HG03103 (cell line): ENCODE measurements at regions not wholly inside any gene's neighbourhood (a gene's known extent, or its start where the extent isn't known, plus 50 kb on each side); places are given as distances from the start of the nearest gene placed in this dataset.
"Not testable (repeated sequence)": the region's sequence is repeated elsewhere in the genome, so short reads cannot be mapped to it uniquely, and the experiment has no call there.

Source experiments
- ATAC-seq: cut with Tn5 transposase; IDR thresholded peaks from one replicate; pipeline ENCODE4 v1.9.1; 2021; ENCODE audit warnings: low read depth; ENCODE audit not compliant: unreplicated experiment

DNA sequence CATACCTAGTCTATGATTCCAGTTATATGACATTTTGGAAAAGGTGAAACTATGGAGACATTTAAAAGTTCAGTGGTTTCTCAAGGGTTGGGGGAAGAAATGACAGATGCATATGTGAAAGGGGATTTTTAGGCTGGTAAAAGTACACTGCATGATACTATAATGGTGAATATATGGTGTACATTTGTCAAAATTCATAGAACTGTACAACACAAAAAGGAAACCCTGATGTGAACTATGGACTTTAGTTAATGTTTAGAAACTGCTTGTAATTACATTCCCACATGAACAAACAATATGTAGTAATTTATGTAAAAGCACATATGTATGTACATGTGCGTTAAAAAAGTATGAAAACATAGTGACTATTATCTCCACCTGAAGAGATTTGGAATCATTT is 907.3 kb upstream of the CITED2 start:
- no peak for ATAC-seq

DNA sequence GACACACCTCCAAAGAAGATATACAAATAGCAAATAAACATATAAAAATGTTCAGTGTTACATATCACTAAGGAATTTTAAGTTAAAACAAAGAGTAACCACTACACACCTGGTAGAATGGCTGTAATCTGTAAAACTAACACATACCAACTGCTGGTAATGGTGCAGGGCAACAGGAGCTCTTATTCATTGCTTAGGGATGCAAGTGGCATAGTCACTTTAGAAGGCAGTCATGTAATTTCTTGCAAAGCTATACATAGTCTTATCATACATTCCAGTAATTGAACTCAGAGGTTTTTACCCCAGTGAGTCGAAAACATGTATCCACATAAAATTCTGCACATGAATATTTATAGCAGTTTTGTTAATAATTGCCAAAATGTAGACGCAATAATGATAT is 906.8 kb upstream of the CITED2 start:
- no peak for ATAC-seq

DNA sequence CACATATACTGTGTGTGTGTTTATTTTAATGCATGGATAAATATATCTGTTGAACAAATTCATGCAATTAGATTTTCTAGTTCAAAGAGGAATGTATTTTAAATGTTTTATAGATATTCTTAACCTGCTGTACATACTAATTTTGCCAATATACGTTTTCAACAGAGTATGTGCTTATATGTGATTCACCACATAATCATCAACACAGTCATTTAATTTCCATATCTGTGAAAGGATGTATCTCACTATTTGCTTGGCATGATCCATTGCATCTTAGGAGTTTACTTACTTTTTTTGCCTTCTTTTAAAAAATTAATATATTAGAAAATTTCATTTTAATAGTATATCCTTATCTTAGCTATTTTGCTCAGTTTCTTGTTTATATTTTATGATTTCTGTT is 902.3 kb upstream of the CITED2 start:
- ATAC-seq, result no peak

DNA sequence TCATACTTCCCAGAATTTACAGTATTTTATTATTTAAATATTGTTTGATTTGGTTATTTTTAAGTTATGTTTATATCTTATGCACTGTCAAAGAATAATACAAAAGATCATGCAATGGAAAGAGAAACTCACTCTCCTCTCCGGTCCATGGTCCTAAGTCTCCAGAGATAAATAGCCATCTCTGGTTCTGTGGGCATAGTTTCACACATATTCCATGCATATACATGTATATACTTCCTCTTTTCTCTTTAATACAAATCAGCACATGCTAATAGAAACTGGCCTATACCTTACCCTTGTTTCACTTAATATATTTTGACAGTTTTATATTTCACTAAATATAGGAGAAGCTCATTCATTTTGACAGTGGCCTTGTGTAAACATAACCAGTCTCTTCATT is 901.7 kb upstream of the CITED2 start:
- no peak for ATAC-seq

DNA sequence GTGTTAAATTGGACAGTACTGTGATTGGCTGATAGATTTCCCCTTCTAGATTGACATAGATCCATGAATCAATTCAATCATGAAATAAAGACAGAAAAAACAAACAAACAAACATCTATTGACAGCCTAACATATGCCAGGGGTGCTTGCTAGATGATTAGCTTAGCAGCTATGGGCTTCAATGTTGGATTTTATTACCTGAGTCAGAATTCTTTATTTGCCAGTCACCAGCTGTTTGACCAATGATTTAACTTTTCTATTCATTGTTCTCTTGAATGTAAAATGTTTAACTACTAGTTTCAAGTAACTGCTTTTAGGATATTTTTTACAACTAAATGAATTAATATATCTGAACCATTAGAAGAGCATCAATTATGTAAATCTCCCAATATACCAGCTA is 901.3 kb upstream of the CITED2 start:
- no peak for ATAC-seq

DNA sequence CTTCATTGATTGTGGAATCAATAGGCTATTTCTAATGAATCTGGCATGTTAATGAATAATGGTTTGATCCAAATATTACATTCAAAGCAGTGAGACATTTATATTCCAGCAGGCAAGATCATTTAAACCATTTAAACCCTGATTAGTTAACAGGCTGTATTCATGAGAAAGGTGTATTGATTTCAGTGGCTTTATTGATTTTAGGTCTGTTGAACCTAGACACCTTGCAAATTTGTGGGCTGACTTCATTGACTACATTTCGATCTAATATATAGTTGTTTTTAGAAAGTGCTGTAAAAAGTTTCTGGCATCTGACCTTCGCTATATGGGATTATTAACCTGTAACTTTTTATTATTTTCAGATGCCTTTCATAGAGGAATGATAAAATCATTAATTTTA is 900.1 kb upstream of the CITED2 start:
- no peak for ATAC-seq

DNA sequence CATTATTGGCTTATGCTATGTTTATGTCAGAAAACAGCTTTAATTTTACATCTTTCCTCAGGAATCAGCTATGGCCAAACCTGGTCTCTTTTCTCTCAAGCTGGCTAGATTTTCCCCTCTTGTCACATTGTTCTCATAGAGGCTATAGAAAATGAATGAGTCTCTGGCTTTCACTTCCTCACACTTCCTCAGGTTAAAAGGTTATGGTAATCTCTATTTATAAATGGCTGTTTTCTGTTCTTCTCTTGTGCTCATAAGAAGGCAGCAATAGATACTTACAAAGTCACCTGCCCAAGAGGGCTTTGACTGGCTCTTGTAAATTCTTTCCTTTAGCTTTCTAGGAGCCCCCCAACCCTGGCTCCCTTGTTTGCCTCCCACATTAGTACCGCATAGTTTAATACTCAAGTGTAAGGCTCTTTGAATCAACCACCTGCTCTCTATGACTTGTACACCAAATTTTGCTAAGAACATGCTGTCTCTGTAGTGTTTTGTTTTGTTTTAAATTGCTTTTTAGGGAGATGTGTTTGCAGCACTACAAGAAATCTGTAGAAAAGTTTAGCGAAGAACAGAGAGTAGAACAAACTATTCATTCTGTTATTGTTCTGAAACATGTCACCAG is 897.4 kb upstream of the CITED2 start:
- ATAC-seq, result peak; percentile 99

DNA sequence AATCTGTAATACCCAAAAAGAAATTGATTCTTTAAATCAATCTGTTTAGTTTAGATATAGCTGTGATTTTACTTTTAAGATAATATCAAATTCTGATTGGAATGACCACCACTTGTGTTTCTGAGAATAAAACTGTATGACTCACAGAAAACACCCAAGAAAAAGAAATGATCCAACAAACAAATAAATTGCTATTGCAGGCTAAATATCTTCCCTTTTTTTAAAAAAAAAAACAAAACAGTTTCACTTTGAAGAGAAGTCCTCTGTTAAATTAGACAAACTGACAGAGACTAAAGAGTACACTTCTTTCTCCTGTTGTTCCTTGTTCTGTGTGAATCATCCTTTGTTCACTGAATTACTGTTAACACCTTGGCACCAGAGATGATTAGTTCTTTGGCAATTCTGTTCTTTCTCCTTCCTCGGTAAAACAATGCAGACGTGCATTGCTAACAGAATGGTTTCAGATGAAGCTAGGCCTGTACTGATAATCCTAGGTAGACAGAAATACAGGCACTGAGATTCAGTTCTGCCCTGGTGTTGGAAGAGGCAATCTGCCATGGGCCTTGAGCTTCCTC is 895.2 kb upstream of the CITED2 start:
- ATAC-seq, result no peak

DNA sequence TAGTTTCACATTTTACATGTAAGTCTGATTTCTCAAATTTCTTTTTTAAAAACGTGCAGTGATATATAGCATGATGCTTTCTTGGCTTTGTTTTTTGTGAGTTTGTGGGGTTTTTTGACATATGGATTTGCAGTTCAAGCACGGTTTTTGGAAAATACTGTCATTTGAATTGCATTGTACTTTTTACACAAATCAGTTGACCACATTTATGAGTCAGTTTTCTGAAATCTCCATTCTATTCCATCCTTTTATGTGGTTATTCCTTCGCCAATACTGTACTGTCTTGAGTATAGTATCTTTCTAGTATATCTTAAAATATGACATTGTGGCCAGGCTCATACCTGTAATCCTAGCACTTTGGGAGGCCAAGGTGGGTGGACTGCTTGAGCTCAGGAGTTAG is 890.0 kb upstream of the CITED2 start:
- no peak for ATAC-seq

DNA sequence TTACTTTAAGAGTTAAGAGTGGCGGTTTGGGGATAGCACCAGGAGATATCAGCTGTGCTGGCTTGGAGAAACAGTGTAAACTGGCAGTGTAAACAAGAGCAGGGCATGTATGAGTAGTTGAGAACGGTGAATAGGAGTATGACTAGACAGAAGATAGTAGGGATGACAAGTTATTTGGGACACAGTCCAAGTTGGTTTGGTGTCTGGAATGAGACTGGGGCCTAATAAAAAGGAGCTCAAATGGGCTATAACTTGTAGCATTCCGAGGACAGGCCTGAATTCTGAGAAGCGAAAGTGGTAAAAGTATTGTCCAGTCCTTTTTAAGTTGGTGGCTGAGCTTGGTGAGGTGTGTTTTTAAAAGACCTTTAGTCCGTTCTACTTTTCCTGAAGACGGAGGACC is 883.9 kb upstream of the CITED2 start:
- ATAC-seq, result not testable (repeated sequence)

DNA sequence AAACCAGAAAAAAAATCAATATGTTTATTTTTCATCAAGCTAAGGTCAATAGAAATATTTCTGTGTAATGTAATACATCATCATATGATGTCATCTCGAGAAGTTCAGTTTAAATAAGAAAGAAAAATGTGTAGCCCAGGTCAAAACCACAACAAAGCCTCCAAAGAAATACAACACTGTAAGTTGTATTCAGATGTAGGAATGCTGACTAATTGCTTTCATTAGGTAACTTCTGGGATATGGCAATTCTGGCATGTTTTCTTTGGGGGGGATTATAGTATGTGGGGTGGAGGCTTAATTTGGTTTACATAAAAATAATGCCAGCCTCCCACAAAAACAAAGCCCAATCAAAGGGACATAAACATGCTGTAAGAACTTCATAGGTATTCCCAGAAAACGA is 881.8 kb upstream of the CITED2 start:
- ATAC-seq, result no peak

DNA sequence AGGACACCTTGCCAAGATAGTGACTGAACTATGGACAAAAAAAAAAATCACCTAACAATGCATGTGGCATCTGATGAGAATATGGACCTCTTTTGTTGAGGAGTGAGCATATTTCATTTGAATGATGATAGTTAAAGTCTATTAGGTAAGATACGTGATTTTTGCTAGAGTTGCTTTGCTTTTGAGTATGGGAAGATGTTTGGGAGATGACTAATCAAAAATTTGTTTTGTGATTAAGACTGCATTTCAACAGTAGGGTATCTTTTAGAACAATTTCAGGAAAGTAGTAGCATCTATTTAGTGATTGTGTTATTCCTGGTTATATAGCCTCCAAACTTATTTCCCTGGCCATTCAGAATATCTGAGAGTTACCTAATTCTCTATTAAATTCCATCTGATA is 878.6 kb upstream of the CITED2 start:
- no peak for ATAC-seq

DNA sequence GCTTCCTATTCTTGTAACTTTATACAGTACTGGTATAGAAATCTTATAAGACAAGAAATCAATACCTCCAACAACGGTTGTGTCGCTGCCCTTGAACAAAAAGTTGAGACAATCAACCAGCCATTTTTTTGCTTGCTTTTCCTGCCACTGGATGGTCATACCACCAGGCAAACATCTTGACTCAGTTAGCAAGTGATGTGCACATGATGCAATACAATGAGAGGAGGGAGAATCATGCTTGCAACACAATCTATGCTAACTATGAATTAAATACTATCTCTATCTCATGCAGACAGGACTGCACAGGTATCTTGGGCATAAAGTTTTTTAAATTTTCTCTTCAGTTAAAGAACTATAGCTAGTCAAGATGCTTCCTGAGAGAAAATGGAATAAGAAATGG is 877.7 kb upstream of the CITED2 start:
- no peak for ATAC-seq

DNA sequence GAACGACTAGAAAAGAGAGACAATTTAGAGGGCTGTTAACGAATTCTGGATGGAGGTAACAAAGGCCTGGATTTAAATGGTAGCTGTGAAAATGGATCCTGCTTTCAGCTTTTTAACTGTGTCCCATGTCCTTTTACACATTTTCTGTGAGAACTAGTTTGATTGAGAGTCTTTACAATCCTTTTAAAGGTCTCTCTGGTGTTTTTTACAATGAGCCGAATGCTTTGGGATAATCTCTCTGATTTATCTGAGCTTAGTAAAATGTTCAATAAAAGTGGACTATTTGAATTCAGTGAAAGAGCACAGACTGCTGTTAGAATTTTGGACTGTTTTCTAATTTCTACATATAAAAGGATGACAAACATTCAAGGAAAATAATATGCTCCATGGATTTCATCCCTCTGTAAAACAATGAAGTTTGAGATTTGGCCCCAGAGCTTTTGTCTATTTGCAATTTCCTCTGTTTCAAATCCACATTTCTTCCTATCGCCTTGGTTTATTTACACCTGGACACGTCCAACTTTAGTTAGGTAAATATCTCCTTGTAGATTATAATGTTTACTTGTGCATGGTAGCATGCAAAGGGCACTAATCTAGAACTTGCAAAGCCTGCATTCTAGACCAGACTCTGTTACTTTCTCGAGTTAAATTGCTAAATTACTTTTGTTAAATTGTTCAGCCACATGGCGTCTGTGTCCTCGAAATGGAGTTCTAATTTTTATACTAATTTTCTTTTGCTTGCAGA is 871.0 kb upstream of the CITED2 start:
- no peak for ATAC-seq

DNA sequence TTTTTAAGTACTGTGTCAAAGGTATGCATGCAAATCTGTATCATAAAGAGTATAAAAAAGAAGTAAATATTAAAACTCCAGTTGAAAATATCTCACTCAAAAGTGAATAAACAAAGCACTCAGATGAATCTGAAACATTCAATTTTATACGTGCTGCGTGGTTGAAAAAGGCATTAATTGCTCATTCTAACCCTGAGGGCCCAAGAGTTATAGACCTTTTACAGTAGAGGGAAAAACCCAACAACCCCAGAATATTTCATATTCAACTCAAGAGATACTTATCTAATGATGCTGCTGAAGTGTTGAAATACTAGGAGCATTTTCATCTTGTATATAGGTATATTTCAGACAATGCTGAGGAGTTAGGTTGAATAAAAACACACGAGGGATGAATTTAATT is 862.8 kb upstream of the CITED2 start:
- no peak for ATAC-seq

DNA sequence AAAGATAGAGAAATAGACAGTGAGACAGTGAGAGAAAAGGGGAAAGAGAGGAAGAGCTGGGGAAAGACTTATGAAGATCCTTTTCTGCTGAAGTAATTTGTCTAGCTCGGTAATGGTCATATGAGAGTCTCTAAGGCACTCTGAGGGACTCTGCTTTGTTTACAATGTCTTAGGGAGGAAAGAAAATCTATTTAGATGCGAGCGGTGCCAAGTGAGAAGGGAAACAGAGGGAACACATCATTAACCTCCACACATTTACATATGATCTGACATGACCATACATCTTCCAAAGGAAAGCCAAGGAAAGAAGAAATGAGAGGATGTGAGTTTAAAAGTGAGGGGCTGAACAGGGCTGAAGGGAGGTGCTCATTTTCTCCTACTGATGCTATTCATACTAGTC is 862.3 kb upstream of the CITED2 start:
- ATAC-seq, result no peak

DNA sequence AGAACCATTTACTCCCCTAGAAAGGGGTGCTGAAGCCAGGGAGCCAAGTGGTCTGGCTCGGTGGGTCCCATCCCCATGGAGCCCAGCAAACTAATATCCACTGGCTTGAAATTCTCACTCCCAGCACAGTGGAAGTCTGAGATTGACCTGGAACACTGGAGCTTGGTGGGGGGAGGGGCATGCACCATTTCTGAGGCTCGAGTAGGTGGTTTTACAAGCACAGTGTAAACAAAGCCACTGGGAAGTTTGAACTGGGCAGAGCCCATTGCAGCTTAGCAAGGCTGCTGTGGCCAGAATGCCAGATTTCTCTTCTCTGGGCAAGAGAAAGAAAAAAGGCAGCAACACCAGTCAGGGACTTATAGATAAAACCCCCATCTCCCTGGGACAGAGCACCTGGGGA is 855.8 kb upstream of the CITED2 start:
- no peak for ATAC-seq

DNA sequence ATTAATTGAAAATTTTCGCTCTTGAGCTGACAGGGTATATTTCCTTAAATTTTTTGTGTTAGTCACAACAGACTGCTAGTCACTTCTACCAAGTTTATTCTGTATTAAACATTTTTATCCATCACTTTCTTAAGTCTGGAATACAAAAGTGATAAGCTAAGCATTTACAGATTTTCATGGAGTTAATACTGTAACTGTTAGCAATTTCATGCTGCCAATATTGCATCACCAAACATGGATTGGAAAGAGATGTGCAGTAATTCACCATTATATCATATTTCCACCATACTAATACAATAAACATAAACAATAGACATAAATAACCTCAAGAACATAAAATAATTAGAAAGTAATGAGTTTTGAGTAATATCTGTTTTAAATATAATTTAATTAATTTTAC is 854.0 kb upstream of the CITED2 start:
- no peak for ATAC-seq

DNA sequence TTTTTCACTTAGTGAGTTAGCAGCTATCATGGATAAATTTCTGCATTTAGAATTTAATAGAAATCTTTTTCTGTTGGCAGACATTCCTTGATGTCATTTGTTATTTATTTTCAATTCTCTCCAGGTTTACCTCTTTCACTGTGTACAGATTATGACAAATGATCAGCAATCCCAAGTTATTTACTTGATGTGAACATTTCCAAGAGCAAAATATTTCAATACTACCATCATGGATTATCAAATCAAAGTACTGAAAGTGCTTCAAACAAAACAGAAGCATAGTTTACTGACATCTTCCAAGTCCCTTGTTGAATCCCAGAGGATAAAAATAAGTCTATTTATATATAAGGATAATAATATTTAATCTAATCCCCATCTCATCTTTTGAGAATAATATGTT is 852.2 kb upstream of the CITED2 start:
- no peak for ATAC-seq

DNA sequence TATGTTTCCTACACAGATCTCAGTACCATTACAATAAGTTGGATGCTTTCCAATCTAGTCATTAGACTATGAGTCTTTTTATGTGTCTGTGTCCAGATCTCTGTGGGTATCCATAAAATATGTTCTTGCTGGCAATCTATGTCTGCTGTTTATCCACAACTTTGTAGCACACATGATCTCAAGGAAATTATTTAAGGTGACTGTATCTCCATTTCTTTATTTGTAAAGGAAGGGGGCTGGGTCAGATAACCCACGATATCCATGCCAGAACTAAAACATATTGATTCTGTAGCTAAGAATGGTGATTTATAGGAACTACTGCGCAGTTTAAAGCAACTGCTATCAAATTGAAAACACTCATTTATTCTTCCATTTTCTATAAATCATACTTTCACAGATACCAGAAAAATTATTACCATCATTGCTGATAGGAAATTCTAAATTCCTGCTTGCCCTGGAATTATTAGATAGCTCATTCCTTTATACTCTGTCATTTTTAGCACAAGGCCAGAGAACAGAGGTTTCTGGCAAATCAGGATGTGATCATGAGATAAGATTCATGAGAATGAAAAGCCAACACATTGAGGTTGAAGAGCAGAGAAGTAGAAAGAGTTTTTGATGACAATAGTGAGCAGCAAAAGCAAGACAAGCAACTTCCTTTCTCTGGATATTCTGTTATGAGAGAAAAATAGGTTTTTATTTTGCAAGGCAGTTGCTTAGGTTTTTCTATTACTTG is 851.4 kb upstream of the CITED2 start:
- ATAC-seq, result no peak

DNA sequence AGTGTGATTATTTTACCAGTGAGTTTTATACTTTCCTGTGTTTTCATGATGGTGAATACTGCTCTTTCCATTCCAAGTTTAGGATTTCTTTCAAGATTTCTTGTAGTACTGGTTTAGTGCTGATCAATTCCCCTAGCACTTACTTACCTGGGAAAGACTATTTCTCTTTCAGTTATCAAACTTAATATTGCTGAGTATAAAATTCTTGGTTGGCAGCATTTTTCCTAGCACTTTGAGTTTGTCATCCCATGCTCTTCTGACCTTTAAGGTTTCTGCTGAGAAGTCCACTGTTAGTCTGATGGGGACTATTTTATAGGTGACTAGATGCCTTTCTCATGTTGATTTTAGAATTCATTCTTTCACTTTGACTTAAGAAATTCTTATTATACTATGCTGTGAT is 842.8 kb upstream of the CITED2 start:
- no peak for ATAC-seq

DNA sequence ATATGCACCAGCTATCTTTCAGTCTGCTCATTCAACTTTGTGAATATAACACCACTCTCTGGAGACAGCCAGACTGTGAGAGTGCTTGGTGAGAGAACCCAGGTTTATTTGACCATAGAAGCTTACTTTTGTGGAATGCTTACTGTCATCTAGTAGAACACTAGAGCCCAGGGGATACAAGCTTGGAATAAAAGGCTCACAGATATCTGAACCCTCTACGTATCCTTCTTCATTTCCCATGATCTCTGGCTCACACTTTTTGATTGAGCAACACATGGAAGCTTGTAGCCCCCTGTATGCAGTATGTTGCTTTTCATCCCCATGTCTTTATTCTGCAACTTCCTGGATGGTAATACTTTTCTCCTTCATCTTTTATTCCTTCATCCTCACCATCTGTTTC is 835.3 kb upstream of the CITED2 start:
- no peak for ATAC-seq
